ENCODE measurements at regions not wholly inside any gene's neighbourhood (a gene's known extent, or its start where the extent isn't known, plus 50 kb on each side); places are given as distances from the start of the nearest gene placed in this dataset.

- Histone ChIP-seq H3K4me3 (ENCODE audit: low read length in 2 of 2) (no peak overlapping the region), H3K27ac (ENCODE audit: low read depth in 1 of 2, low read length in 2 of 2) (no peak overlapping the region), H3K27me3 (ENCODE audit: control insufficient read depth in 1 of 2, insufficient read depth in 2 of 2, low read length in 1 of 2) (no peaks in the 10 kb centered on the region), H3K9me3 (ENCODE audit: control insufficient read depth, low read length) (no peaks in the 10 kb centered on the region), H3K4me1 (ENCODE audit: control insufficient read depth in 1 of 2, insufficient read depth in 2 of 2, low read length in 2 of 2) (no peaks in the 10 kb centered on the region), H3K36me3 (ENCODE audit: control insufficient read depth in 1 of 2, insufficient read depth in 2 of 2, low read length in 1 of 2) (no peaks in the 10 kb centered on the region)
- intact Hi-C loops (cut with DNase I) = no loop called here
- ATAC-seq (ENCODE audit: low FRiP score) (no peak), DNase-seq (no peak)
- WGBS, 2 donors = 88 to 92% methylated on average over 27 to 28 of the region's 28 CpGs
Measured at GRCh38 chr13:111623743-111624505, 303.5 kb downstream of the TEX29 start.

- Histone ChIP-seq H3K4me3 (ENCODE audit: low read length in 2 of 2) (no peak overlapping the region), H3K36me3 (ENCODE audit: control insufficient read depth in 1 of 2, insufficient read depth in 2 of 2, low read length in 1 of 2) (no peaks in the 10 kb centered on the region), H3K27me3 (ENCODE audit: control insufficient read depth in 1 of 2, insufficient read depth in 2 of 2, low read length in 1 of 2) (no peaks in the 10 kb centered on the region), H3K27ac (ENCODE audit: low read depth in 1 of 2, low read length in 2 of 2) (no peak overlapping the region), H3K9me3 (ENCODE audit: control insufficient read depth, low read length) (no peaks in the 10 kb centered on the region), H3K4me1 (ENCODE audit: control insufficient read depth in 1 of 2, insufficient read depth in 2 of 2, low read length in 2 of 2) (no peaks in the 10 kb centered on the region)
- DNase-seq = no peak
- no peak for ATAC-seq (ENCODE audit: low FRiP score)
- 73 to 78% methylated on average over 13 of the region's 13 CpGs for WGBS, 2 donors
- intact Hi-C loops (cut with DNase I) = no loop called here
Measured at GRCh38 chr13:111625526-111626315, 305.3 kb downstream of the TEX29 start.

GRCh38 chr13:111626371-111627305, 306.2 kb downstream of the TEX29 start:
- H3K27ac ChIP-seq (ENCODE audit: low read depth in 1 of 2, low read length in 2 of 2) = no peak overlapping the region
- H3K36me3 ChIP-seq (ENCODE audit: control insufficient read depth in 1 of 2, insufficient read depth in 2 of 2, low read length in 1 of 2) = no peaks in the 10 kb centered on the region
- H3K9me3 ChIP-seq (ENCODE audit: control insufficient read depth, low read length) = no peaks in the 10 kb centered on the region
- no peaks in the 10 kb centered on the region for H3K4me1 ChIP-seq (ENCODE audit: control insufficient read depth in 1 of 2, insufficient read depth in 2 of 2, low read length in 2 of 2)
- no peak overlapping the region for H3K4me3 ChIP-seq (ENCODE audit: low read length in 2 of 2)
- 11 to 24% methylated on average over 18 of the region's 18 CpGs for WGBS, 2 donors
- no peak for ATAC-seq (ENCODE audit: low FRiP score)
- DNase-seq = no peak
- intact Hi-C loops (cut with DNase I) = no loop called here
- H3K27me3 ChIP-seq (ENCODE audit: control insufficient read depth in 1 of 2, insufficient read depth in 2 of 2, low read length in 1 of 2) = no peaks in the 10 kb centered on the region

GRCh38 chr13:111627596-111627995, 307.2 kb downstream of the TEX29 start:
- Histone ChIP-seq H3K9me3 (ENCODE audit: control insufficient read depth, low read length) (no peaks in the 10 kb centered on the region), H3K27me3 (ENCODE audit: control insufficient read depth in 1 of 2, insufficient read depth in 2 of 2, low read length in 1 of 2) (no peaks in the 10 kb centered on the region), H3K27ac (ENCODE audit: low read depth in 1 of 2, low read length in 2 of 2) (no peak overlapping the region), H3K4me3 (ENCODE audit: low read length in 2 of 2) (no peak overlapping the region), H3K4me1 (ENCODE audit: control insufficient read depth in 1 of 2, insufficient read depth in 2 of 2, low read length in 2 of 2) (no peaks in the 10 kb centered on the region), H3K36me3 (ENCODE audit: control insufficient read depth in 1 of 2, insufficient read depth in 2 of 2, low read length in 1 of 2) (no peaks in the 10 kb centered on the region)
- DNase-seq (no peak), ATAC-seq (ENCODE audit: low FRiP score) (no peak)
- WGBS, 2 donors = 81 to 87% methylated on average over 13 of the region's 13 CpGs
- intact Hi-C loops (cut with DNase I) = no loop called here

GRCh38 chr13:111629016-111629415, 308.6 kb downstream of the TEX29 start:
- Histone ChIP-seq H3K9me3 (ENCODE audit: control insufficient read depth, low read length) (no peaks in the 10 kb centered on the region), H3K4me1 (ENCODE audit: control insufficient read depth in 1 of 2, insufficient read depth in 2 of 2, low read length in 2 of 2) (no peaks in the 10 kb centered on the region), H3K27ac (ENCODE audit: low read depth in 1 of 2, low read length in 2 of 2) (no peak overlapping the region), H3K36me3 (ENCODE audit: control insufficient read depth in 1 of 2, insufficient read depth in 2 of 2, low read length in 1 of 2) (no peaks in the 10 kb centered on the region), H3K4me3 (ENCODE audit: low read length in 2 of 2) (no peak overlapping the region), H3K27me3 (ENCODE audit: control insufficient read depth in 1 of 2, insufficient read depth in 2 of 2, low read length in 1 of 2) (no peaks in the 10 kb centered on the region)
- no peak for DNase-seq
- no peak for ATAC-seq (ENCODE audit: low FRiP score)
- WGBS, 2 donors = 89 to 90% methylated on average over 11 of the region's 11 CpGs
- intact Hi-C loops (cut with DNase I) = no loop called here

- Histone ChIP-seq H3K4me3 (ENCODE audit: low read length in 2 of 2) (no peak overlapping the region), H3K4me1 (ENCODE audit: control insufficient read depth in 1 of 2, insufficient read depth in 2 of 2, low read length in 2 of 2) (no peaks in the 10 kb centered on the region), H3K27me3 (ENCODE audit: control insufficient read depth in 1 of 2, insufficient read depth in 2 of 2, low read length in 1 of 2) (no peaks in the 10 kb centered on the region), H3K36me3 (ENCODE audit: control insufficient read depth in 1 of 2, insufficient read depth in 2 of 2, low read length in 1 of 2) (no peaks in the 10 kb centered on the region), H3K27ac (ENCODE audit: low read depth in 1 of 2, low read length in 2 of 2) (no peak overlapping the region), H3K9me3 (ENCODE audit: control insufficient read depth, low read length) (no peaks in the 10 kb centered on the region)
- 90 to 96% methylated on average over 15 of the region's 15 CpGs for WGBS, 2 donors
- no peak for DNase-seq
- intact Hi-C loops (cut with DNase I) = no loop called here
- ATAC-seq (ENCODE audit: low FRiP score) = no peak
Measured at GRCh38 chr13:111629457-111629856, 309.0 kb downstream of the TEX29 start.

GRCh38 chr13:111629926-111630325, 309.5 kb downstream of the TEX29 start:
- no peaks in the 10 kb centered on the region for H3K36me3 ChIP-seq (ENCODE audit: control insufficient read depth in 1 of 2, insufficient read depth in 2 of 2, low read length in 1 of 2)
- no peaks in the 10 kb centered on the region for H3K27me3 ChIP-seq (ENCODE audit: control insufficient read depth in 1 of 2, insufficient read depth in 2 of 2, low read length in 1 of 2)
- no peak overlapping the region for H3K4me3 ChIP-seq (ENCODE audit: low read length in 2 of 2)
- DNase-seq (no peak), ATAC-seq (ENCODE audit: low FRiP score) (no peak)
- intact Hi-C loops (cut with DNase I) = no loop called here
- H3K9me3 ChIP-seq (ENCODE audit: control insufficient read depth, low read length) = no peaks in the 10 kb centered on the region
- no peaks in the 10 kb centered on the region for H3K4me1 ChIP-seq (ENCODE audit: control insufficient read depth in 1 of 2, insufficient read depth in 2 of 2, low read length in 2 of 2)
- WGBS, 2 donors = 66 to 67% methylated on average over 14 of the region's 14 CpGs
- H3K27ac ChIP-seq (ENCODE audit: low read depth in 1 of 2, low read length in 2 of 2) = no peak overlapping the region

- ATAC-seq (ENCODE audit: low FRiP score) = no peak
Measured at GRCh38 chr13:111630406-111630805, 310.0 kb downstream of the TEX29 start.

More at GRCh38 chr13:111630406-111630805, 310.0 kb downstream of the TEX29 start:
- Histone ChIP-seq H3K9me3 (ENCODE audit: control insufficient read depth, low read length) (no peaks in the 10 kb centered on the region), H3K4me3 (ENCODE audit: low read length in 2 of 2) (no peak overlapping the region), H3K27ac (ENCODE audit: low read depth in 1 of 2, low read length in 2 of 2) (no peak overlapping the region), H3K36me3 (ENCODE audit: control insufficient read depth in 1 of 2, insufficient read depth in 2 of 2, low read length in 1 of 2) (no peaks in the 10 kb centered on the region), H3K27me3 (ENCODE audit: control insufficient read depth in 1 of 2, insufficient read depth in 2 of 2, low read length in 1 of 2) (no peaks in the 10 kb centered on the region), H3K4me1 (ENCODE audit: control insufficient read depth in 1 of 2, insufficient read depth in 2 of 2, low read length in 2 of 2) (no peaks in the 10 kb centered on the region)
- WGBS, 2 donors = 57 to 64% methylated on average over 11 of the region's 11 CpGs
- no peak for DNase-seq
- intact Hi-C loops (cut with DNase I) = no loop called here

All from aorta (tissue), 5 donors.